ENCODE measurements at regions not wholly inside any gene's neighbourhood (a gene's known extent, or its start where the extent isn't known, plus 50 kb on each side); places are given as distances from the start of the nearest gene placed in this dataset.

- ATAC-seq (no peak), DNase-seq (no peak)
- no peaks in the 10 kb centered on the region for H3K9me3 Mint-ChIP-seq
- H3K4me1 Mint-ChIP-seq (ENCODE audit: low read depth), result no peaks in the 10 kb centered on the region
- H3K36me3 Mint-ChIP-seq (ENCODE audit: insufficient read depth), result no peaks in the 10 kb centered on the region
- H3K4me3 Mint-ChIP-seq, result no peak overlapping the region
- H3K27me3 Mint-ChIP-seq (ENCODE audit: low read depth), result peaks cover 20% of the 10 kb centered on the region
Observed at GRCh38 chr2:224325941-224326340, 76.0 kb downstream of the FAM124B start.

DNA sequence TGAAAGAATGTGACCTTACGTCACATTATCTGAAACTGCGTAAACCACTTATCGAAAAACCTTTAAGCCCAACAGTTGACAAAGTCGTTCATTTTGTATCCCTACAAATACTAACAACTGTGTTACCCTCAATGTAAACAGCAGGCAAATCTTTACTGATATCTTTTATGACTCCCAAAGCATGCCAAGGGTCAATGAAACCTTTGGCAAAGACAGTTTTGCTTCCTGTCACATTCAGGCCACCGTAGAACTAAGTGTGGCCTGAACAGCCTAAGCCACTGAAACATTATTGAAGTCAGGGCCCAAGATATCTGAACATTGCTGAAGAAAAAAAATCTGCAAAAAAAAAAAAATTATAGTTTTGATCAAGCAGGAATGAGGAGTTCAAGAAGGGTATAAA, 77.3 kb downstream of the FAM124B start:
- Mint-ChIP-seq H3K4me1 (ENCODE audit: low read depth) (no peaks in the 10 kb centered on the region), H3K36me3 (ENCODE audit: insufficient read depth) (no peaks in the 10 kb centered on the region), H3K27me3 (ENCODE audit: low read depth) (peaks cover 27% of the 10 kb centered on the region), H3K4me3 (no peak overlapping the region), H3K9me3 (no peaks in the 10 kb centered on the region)
- DNase-seq (no peak), ATAC-seq (no peak)

GRCh38 chr2:224320660-224321059, 81.2 kb downstream of the FAM124B start:
- no peak overlapping the region for H3K4me3 Mint-ChIP-seq
- H3K36me3 Mint-ChIP-seq (ENCODE audit: insufficient read depth), result no peaks in the 10 kb centered on the region
- H3K9me3 Mint-ChIP-seq, result no peaks in the 10 kb centered on the region
- no peak for DNase-seq
- no peak for ATAC-seq
- peaks cover 34% of the 10 kb centered on the region for H3K27me3 Mint-ChIP-seq (ENCODE audit: low read depth)
- no peaks in the 10 kb centered on the region for H3K4me1 Mint-ChIP-seq (ENCODE audit: low read depth)

DNA sequence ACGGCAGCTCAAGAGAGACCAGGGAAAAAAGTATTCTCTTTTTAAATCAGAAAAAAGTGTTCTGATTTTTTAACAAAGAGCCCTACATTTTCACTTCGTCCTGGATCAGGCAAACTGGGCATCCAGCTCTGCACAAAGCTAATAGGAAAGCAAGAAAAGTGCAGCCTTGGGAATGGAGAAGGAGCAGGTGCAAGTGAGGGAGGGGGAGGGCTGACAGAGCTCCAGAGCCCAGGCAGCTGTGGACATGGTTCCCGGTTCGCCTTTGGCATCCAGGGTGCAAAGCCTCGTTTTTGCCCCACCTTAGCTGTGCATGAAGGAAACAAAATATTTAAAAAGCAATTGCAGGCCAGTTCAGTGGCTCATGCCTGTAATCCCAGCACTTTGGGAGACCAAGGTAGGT, 82.2 kb downstream of the FAM124B start:
- no peaks in the 10 kb centered on the region for H3K9me3 Mint-ChIP-seq
- ATAC-seq, result no peak
- no peaks in the 10 kb centered on the region for H3K4me1 Mint-ChIP-seq (ENCODE audit: low read depth)

GRCh38 chr2:224312741-224313140, 89.2 kb downstream of the FAM124B start:
- Mint-ChIP-seq H3K36me3 (ENCODE audit: insufficient read depth) (no peaks in the 10 kb centered on the region), H3K4me3 (no peak overlapping the region), H3K9me3 (no peaks in the 10 kb centered on the region), H3K27me3 (ENCODE audit: low read depth) (peaks cover 24% of the 10 kb centered on the region), H3K4me1 (ENCODE audit: low read depth) (no peaks in the 10 kb centered on the region)
- DNase-seq (no peak), ATAC-seq (no peak)

More for the DNA sequence above, 82.2 kb downstream of the FAM124B start:
- H3K36me3 Mint-ChIP-seq (ENCODE audit: insufficient read depth), result no peaks in the 10 kb centered on the region
- no peak overlapping the region for H3K4me3 Mint-ChIP-seq
- H3K27me3 Mint-ChIP-seq (ENCODE audit: low read depth), result peaks cover 35% of the 10 kb centered on the region
- no peak for DNase-seq

DNA sequence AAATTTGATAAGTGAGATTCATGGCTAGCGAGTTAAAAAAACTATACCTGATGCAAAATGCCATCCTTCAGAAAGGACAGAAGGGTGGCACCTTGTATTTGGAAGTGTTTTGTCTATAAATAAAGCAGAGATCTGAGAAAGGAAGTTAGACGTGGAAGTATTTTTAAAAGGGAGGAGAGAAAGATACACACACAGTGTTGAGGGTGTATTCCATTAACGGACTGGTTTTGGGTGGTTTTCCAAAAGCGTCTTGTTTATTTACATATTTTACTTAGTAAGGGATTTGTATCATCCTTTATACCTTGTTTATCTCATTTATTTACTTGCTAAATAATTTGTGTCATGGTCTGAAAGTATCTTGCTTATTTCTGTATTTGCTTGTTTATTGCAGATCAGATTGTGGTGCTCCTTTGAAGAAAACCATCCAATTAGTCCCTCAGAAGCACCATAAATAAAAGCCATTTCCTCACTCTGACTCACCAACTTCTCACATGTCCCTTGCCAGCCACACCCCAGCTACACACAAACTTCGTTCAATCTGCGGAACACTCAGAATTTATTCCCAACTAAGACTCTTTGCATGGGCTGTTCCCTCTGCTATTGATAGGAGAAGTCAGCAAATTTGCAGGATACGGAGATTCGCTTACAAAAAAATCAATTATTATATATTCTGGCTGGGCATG, 90.8 kb downstream of the FAM124B start:
- DNase-seq (no peak), ATAC-seq (no peak)
- Mint-ChIP-seq H3K4me3 (no peak overlapping the region), H3K4me1 (ENCODE audit: low read depth) (no peaks in the 10 kb centered on the region), H3K9me3 (no peaks in the 10 kb centered on the region), H3K36me3 (ENCODE audit: insufficient read depth) (no peaks in the 10 kb centered on the region), H3K27me3 (ENCODE audit: low read depth) (peaks cover 20% of the 10 kb centered on the region)

DNA sequence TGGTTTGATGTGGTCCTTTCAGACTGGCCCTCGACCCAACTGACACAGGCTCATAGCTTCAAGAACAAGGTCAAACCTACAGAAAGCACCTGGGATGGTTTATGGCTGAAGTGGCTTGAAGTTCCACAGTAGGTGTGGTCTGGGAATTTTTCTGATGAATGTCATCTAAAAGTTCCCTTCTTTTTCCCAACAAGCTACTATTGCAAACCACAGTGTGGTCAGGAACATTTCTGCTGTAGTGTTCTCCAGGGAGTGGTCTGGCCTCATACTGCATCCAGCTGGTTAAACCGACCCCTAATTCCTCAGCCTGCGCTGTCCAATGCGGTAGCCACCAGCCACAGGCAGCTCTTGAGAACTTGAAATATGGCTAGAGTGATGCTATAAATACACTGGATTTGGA, 92.7 kb downstream of the FAM124B start:
- no peak for ATAC-seq
- DNase-seq, result no peak
- Mint-ChIP-seq H3K4me3 (no peak overlapping the region), H3K36me3 (ENCODE audit: insufficient read depth) (no peaks in the 10 kb centered on the region), H3K4me1 (ENCODE audit: low read depth) (no peaks in the 10 kb centered on the region), H3K27me3 (ENCODE audit: low read depth) (peaks cover 15% of the 10 kb centered on the region), H3K9me3 (no peaks in the 10 kb centered on the region)

GRCh38 chr2:224308272-224308911, 93.5 kb downstream of the FAM124B start:
- ATAC-seq (no peak), DNase-seq (no peak)
- Mint-ChIP-seq H3K9me3 (no peaks in the 10 kb centered on the region), H3K4me1 (ENCODE audit: low read depth) (no peaks in the 10 kb centered on the region), H3K27me3 (ENCODE audit: low read depth) (peaks cover 15% of the 10 kb centered on the region), H3K4me3 (no peak overlapping the region), H3K36me3 (ENCODE audit: insufficient read depth) (no peaks in the 10 kb centered on the region)

DNA sequence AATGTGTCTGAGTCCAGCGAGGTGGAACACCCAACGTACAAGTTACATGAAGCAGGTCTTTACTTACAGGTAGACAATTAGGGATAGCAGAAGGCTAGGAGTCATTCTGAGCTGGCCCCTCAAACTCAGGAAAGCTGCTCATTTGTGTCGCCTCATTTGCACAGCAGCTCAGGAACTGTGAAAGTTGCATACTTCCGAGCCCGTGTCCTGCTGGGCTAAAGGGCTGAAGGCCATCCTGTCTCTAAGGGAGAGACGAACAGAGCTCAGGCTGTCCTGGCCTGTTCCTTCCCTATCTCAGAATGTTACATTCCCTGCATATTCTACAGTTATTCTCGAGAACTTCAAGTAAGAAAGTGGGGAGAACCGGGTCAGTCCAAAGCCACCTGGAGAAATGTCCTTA, 99.0 kb downstream of the FAM124B start:
- no peak for DNase-seq
- Mint-ChIP-seq H3K9me3 (no peaks in the 10 kb centered on the region), H3K4me3 (no peak overlapping the region), H3K27me3 (ENCODE audit: low read depth) (peaks cover 7% of the 10 kb centered on the region), H3K4me1 (ENCODE audit: low read depth) (no peaks in the 10 kb centered on the region), H3K36me3 (ENCODE audit: insufficient read depth) (no peaks in the 10 kb centered on the region)
- ATAC-seq, result no peak

GRCh38 chr2:224293976-224294375, 107.9 kb downstream of the FAM124B start:
- H3K4me1 Mint-ChIP-seq (ENCODE audit: low read depth), result no peaks in the 10 kb centered on the region
- no peak for DNase-seq
- ATAC-seq, result no peak
- H3K27me3 Mint-ChIP-seq (ENCODE audit: low read depth), result peaks cover 33% of the 10 kb centered on the region
- H3K4me3 Mint-ChIP-seq, result no peak overlapping the region
- no peaks in the 10 kb centered on the region for H3K36me3 Mint-ChIP-seq (ENCODE audit: insufficient read depth)
- H3K9me3 Mint-ChIP-seq, result peaks cover 3% of the 10 kb centered on the region

DNA sequence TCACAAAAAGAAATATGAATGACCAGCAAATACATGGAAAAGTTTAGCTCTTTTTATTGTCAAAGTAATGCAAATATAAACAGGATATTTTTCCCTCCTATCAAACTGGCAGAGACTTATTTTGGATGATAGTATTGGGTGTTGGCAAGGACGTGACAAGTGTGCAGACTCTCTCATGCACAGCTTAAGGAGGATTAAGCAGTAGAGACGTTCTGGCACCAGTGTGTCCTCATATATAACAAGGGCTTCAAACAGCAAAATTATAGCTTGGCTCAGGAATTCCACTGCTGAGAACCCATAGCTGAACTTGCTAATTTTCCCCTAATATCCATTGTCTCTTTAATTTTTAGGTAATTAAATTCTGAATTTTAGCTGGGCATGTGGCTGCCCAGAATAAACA, 114.4 kb downstream of the FAM124B start:
- H3K4me3 Mint-ChIP-seq, result no peak overlapping the region
- ATAC-seq, result no peak
- H3K27me3 Mint-ChIP-seq (ENCODE audit: low read depth), result peaks cover 41% of the 10 kb centered on the region

GRCh38 chr2:224286923-224287322, 115.0 kb downstream of the FAM124B start:
- no peak overlapping the region for H3K4me3 Mint-ChIP-seq
- DNase-seq (no peak), ATAC-seq (peak in 1 of 2 donors; percentile 40)
- H3K9me3 Mint-ChIP-seq, result no peaks in the 10 kb centered on the region
- no peaks in the 10 kb centered on the region for H3K4me1 Mint-ChIP-seq (ENCODE audit: low read depth)
- peaks cover 41% of the 10 kb centered on the region for H3K27me3 Mint-ChIP-seq (ENCODE audit: low read depth)
- no peaks in the 10 kb centered on the region for H3K36me3 Mint-ChIP-seq (ENCODE audit: insufficient read depth)

More for the DNA sequence above, 114.4 kb downstream of the FAM124B start:
- Mint-ChIP-seq H3K9me3 (no peaks in the 10 kb centered on the region), H3K36me3 (ENCODE audit: insufficient read depth) (no peaks in the 10 kb centered on the region), H3K4me1 (ENCODE audit: low read depth) (no peaks in the 10 kb centered on the region)
- no peak for DNase-seq

- H3K27me3 Mint-ChIP-seq (ENCODE audit: low read depth), result peaks cover 33% of the 10 kb centered on the region
- H3K4me1 Mint-ChIP-seq (ENCODE audit: low read depth), result no peaks in the 10 kb centered on the region
- DNase-seq (no peak), ATAC-seq (peak in 1 of 2 donors; percentile 28)
- no peaks in the 10 kb centered on the region for H3K36me3 Mint-ChIP-seq (ENCODE audit: insufficient read depth)
- no peak overlapping the region for H3K4me3 Mint-ChIP-seq
- no peaks in the 10 kb centered on the region for H3K9me3 Mint-ChIP-seq
Observed at GRCh38 chr2:224284134-224284946, 117.6 kb downstream of the FAM124B start.

GRCh38 chr2:224283466-224283965, 118.4 kb downstream of the FAM124B start:
- Mint-ChIP-seq H3K4me3 (no peak overlapping the region), H3K4me1 (ENCODE audit: low read depth) (no peaks in the 10 kb centered on the region), H3K36me3 (ENCODE audit: insufficient read depth) (no peaks in the 10 kb centered on the region), H3K27me3 (ENCODE audit: low read depth) (peaks cover 27% of the 10 kb centered on the region), H3K9me3 (no peaks in the 10 kb centered on the region)
- DNase-seq (no peak), ATAC-seq (no peak)
